Activated CD4-positive, alpha-beta T cell treated with anti-CD3 and anti-CD28 coated beads for 4 hours (primary cell): ENCODE measurements at regions not wholly inside any gene's neighbourhood (a gene's known extent, or its start where the extent isn't known, plus 50 kb on each side); places are given as distances from the start of the nearest gene placed in this dataset.
"Not testable (repeated sequence)": the region's sequence is repeated elsewhere in the genome, so short reads cannot be mapped to it uniquely, and the experiment has no call there.

Experiments
- DNase-seq, 2 donors: peaks; one replicate each; pipeline ENCODE4 v3.0.0-alpha.2; 2020

- DNase-seq: no peak
These were observed 76.7 kb upstream of the RUBCNL start for GRCh38 chr13:46463719-46464118.

DNA sequence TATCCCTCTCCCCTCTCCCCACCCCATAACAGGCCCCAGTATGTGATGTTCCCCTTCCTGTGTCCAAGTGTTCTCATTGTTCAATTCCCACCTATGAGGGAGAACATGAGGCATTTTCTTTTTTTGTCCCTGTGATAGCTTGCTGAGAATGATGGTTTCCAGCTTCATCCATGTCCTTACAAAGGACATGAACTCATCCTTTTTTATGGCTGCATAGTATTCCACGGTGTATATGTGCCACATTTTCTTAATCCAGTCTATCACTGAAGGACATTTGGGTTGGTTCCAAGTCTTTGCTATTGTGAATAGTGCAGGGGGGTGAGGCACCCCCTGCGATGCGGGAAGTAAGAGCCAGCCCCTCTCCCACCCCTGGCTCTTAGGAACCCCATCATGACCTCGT is 73.2 kb upstream of the RUBCNL start:
- not testable (repeated sequence) for DNase-seq

GRCh38 chr13:46457255-46457654 is 70.2 kb upstream of the RUBCNL start:
- not testable (repeated sequence) for DNase-seq

GRCh38 chr13:46455924-46456323 is 68.9 kb upstream of the RUBCNL start:
- not testable (repeated sequence) for DNase-seq

GRCh38 chr13:46451145-46451544 is 64.1 kb upstream of the RUBCNL start:
- not testable (repeated sequence) for DNase-seq

- DNase-seq: not testable (repeated sequence)
These were observed 62.9 kb upstream of the RUBCNL start for GRCh38 chr13:46449949-46450348.

- not testable (repeated sequence) for DNase-seq
These were observed 61.1 kb upstream of the RUBCNL start for GRCh38 chr13:46448148-46448547.

- not testable (repeated sequence) for DNase-seq
These were observed 50.9 kb upstream of the RUBCNL start for GRCh38 chr13:46437808-46438404.
